GM23338 (cell line): ENCODE measurements at regions not wholly inside any gene's neighbourhood (a gene's known extent, or its start where the extent isn't known, plus 50 kb on each side); places are given as distances from the start of the nearest gene placed in this dataset.

Experiments used
- CTCF ChIP-seq, 2 experiments: fragments of 200-600 bp in 1 of 2; sonication (generic) in 1 of 2; conservative IDR thresholded peaks; 2 replicates each; pipeline versions ENCODE4 v1.5.1 to v1.6.1; 2016 to 2017; ENCODE audit warnings: antibody characterized with exemption in 2 of 2, low read depth in 2 of 2, mild to moderate bottlenecking in 2 of 2, moderate library complexity in 1 of 2
- EZH2 ChIP-seq: fragments of 200-600 bp; sonication (generic); IDR thresholded peaks from one replicate; pipeline ENCODE4 v1.8.0; 2017; ENCODE audit warnings: antibody characterized with exemption, mild to moderate bottlenecking, low read depth; ENCODE audit not compliant: unreplicated experiment
- ZNF114 ChIP-seq: fragments of 250-450 bp; sonication (Bioruptor Pico); IDR thresholded peaks from 2 replicates; pipeline ENCODE4 v1.5.0; 2020; ENCODE audit warnings: mild to moderate bottlenecking, moderate library complexity

GRCh38 chr13:44719857-44720671 lies 143.9 kb upstream of the TSC22D1 start:
- TF ChIP-seq EZH2 = no peak
- TF ChIP-seq CTCF (conservative IDR thresholded peaks at IDR 0.05; ENCODE audit: low read depth in 2 of 2) = no peak
- TF ChIP-seq ZNF114 = no peak
